Loucy (cell line): ENCODE measurements at regions not wholly inside any gene's neighbourhood (a gene's known extent, or its start where the extent isn't known, plus 50 kb on each side); places are given as distances from the start of the nearest gene placed in this dataset.

ENCODE experiments used
- CTCF ChIP-seq: fragments of 200-600 bp; sonication (generic); conservative IDR thresholded peaks from 2 replicates; pipeline ENCODE4 v1.5.1; 2014; ENCODE audit warnings: mild to moderate bottlenecking, antibody characterized with exemption, low read length
- EZH2phosphoT487 ChIP-seq: fragments of 200-600 bp; IDR thresholded peaks from 2 replicates; pipeline ENCODE4 v1.6.1; 2018; ENCODE audit warnings: antibody characterized with exemption, mild to moderate bottlenecking, moderate library complexity, borderline replicate concordance

GRCh38 chr5:110150199-110150598, 460.5 kb downstream of the MAN2A1 start:
- no peak for TF ChIP-seq CTCF
- TF ChIP-seq EZH2phosphoT487: no peak
